Smooth muscle cell (in vitro differentiated cells): ENCODE measurements at regions not wholly inside any gene's neighbourhood (a gene's known extent, or its start where the extent isn't known, plus 50 kb on each side); places are given as distances from the start of the nearest gene placed in this dataset.

Source experiments
- DNase-seq: peaks from one replicate; lab custom pipeline; 2025; ENCODE audit not compliant: unreplicated experiment; lab: John Stamatoyannopoulos, UW
- H2AFZ ChIP-seq: fragments of 200-600 bp; sonication (generic); 2 replicates; pipeline ENCODE4 v1.6.0; 2016; ENCODE audit warnings: antibody characterized with exemption, low read depth, mild to moderate bottlenecking
- H3F3A ChIP-seq: fragments of 200-600 bp; sonication (generic); 2 replicates; pipeline ENCODE4 v1.6.0; 2017; ENCODE audit warnings: antibody characterized with exemption, low read depth
- H3K27ac ChIP-seq: fragments of 200-600 bp; sonication (generic); 2 replicates; pipeline ENCODE4 v1.5.1; 2016; ENCODE audit warnings: low read depth, mild to moderate bottlenecking
- H3K27me3 ChIP-seq: fragments of 200-600 bp; sonication (generic); 2 replicates; pipeline ENCODE4 v1.6.1; 2016; ENCODE audit warnings: low read depth, mild to moderate bottlenecking
- H3K36me3 ChIP-seq: fragments of 200-600 bp; sonication (generic); 2 replicates; pipeline ENCODE4 v1.5.1; 2016; ENCODE audit warnings: low read depth
- H3K4me1 ChIP-seq: fragments of 200-600 bp; sonication (generic); 2 replicates; pipeline ENCODE4 v1.5.1; 2016; ENCODE audit warnings: low read depth
- H3K4me2 ChIP-seq: fragments of 200-600 bp; sonication (generic); 2 replicates; pipeline ENCODE4 v1.6.0; 2016; ENCODE audit warnings: mild to moderate bottlenecking
- H3K4me3 ChIP-seq: fragments of 200-600 bp; sonication (generic); 2 replicates; pipeline ENCODE4 v1.5.1; 2016; ENCODE audit warnings: mild to moderate bottlenecking
- H3K79me2 ChIP-seq: fragments of 200-600 bp; sonication (generic); 2 replicates; pipeline ENCODE4 v1.6.0; 2016; ENCODE audit warnings: low read depth, mild to moderate bottlenecking
- H3K9ac ChIP-seq: fragments of 200-600 bp; sonication (generic); 2 replicates; pipeline ENCODE4 v1.6.0; 2016; ENCODE audit warnings: low read depth
- H3K9me3 ChIP-seq: fragments of 200-600 bp; sonication (generic); replicated peaks from 2 replicates; pipeline ENCODE4 v1.5.1; 2016; ENCODE audit warnings: low read depth
- H4K20me1 ChIP-seq: fragments of 200-600 bp; sonication (generic); 2 replicates; pipeline ENCODE4 v1.6.0; 2016; ENCODE audit warnings: low read depth
- WGBS: methylation state at CpG from one replicate; pipeline ENCODE4 v1.1.7; 2016; ENCODE audit warnings: low lambda C conversion rate; 5-methylcytosine and 5-hydroxymethylcytosine counted together
- TF ChIP-seq, protein P1 (sequence below): fragments of 200-600 bp; sonication (generic); IDR thresholded peaks from 2 replicates; pipeline ENCODE4 v1.5.1; 2017; ENCODE audit warnings: borderline replicate concordance, mild to moderate bottlenecking, antibody characterized with exemption; ENCODE audit not compliant: insufficient read depth, poor library complexity, severe bottlenecking

DNA sequence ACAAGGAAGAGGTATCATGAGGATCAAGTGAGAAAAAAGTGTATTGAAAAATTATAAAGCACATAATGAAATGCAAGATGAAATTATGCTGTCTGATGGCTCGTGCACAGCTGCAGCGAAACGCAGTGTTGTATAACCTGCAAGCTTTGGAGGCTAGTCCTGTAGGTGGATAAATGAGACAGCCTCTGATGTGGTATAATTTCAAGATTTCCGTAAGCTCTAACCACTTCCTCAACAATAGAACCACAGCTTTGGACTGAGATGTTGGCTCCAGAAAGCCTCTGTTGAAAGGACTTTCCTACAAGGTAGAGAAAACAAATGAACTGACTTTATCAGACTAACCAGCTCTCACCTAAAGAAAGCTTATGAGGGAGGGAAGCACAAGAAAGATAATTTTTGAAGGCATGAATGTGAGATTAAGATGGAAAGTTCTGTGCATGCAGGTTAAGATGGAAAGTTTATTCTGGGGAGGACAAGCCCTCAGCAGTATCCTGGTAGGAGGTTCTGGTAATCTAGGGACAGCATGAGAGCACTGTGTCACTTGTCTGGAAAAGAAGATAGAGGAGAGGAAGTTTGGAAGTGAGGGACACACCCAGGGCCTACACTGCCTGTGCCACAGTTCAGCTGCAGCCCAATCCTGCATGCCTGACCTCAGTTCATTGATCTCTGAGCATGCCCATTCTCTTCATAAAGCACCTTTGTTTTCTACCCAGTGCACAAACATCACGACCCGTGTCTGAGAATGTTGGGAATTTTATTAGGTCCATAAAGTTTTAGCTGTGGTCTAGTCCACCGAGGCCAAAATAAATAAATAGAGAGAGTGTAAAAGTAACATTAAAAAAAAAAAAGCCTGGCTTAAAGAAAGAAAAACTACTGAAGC, 161.5 kb upstream of the SFRP2 start:
- no peak overlapping the region for H3K4me3 ChIP-seq
- no peak for DNase-seq
- no peaks in the 10 kb centered on the region for H3F3A ChIP-seq
- WGBS = 67% methylated on average over 7 of the region's 7 CpGs
- no peaks in the 10 kb centered on the region for H3K79me2 ChIP-seq
- H3K27ac ChIP-seq = no peak overlapping the region
- no peaks in the 10 kb centered on the region for H3K36me3 ChIP-seq
- peaks cover 3% of the 10 kb centered on the region for H3K27me3 ChIP-seq
- no peak overlapping the region for H2AFZ ChIP-seq
- H3K9me3 ChIP-seq = no peaks in the 10 kb centered on the region
- TF ChIP-seq, protein P1, sequence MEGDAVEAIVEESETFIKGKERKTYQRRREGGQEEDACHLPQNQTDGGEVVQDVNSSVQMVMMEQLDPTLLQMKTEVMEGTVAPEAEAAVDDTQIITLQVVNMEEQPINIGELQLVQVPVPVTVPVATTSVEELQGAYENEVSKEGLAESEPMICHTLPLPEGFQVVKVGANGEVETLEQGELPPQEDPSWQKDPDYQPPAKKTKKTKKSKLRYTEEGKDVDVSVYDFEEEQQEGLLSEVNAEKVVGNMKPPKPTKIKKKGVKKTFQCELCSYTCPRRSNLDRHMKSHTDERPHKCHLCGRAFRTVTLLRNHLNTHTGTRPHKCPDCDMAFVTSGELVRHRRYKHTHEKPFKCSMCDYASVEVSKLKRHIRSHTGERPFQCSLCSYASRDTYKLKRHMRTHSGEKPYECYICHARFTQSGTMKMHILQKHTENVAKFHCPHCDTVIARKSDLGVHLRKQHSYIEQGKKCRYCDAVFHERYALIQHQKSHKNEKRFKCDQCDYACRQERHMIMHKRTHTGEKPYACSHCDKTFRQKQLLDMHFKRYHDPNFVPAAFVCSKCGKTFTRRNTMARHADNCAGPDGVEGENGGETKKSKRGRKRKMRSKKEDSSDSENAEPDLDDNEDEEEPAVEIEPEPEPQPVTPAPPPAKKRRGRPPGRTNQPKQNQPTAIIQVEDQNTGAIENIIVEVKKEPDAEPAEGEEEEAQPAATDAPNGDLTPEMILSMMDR = no peak
- H4K20me1 ChIP-seq = no peaks in the 10 kb centered on the region
- H3K9ac ChIP-seq = no peak overlapping the region
- H3K4me1 ChIP-seq = no peaks in the 10 kb centered on the region
- no peak overlapping the region for H3K4me2 ChIP-seq

DNA sequence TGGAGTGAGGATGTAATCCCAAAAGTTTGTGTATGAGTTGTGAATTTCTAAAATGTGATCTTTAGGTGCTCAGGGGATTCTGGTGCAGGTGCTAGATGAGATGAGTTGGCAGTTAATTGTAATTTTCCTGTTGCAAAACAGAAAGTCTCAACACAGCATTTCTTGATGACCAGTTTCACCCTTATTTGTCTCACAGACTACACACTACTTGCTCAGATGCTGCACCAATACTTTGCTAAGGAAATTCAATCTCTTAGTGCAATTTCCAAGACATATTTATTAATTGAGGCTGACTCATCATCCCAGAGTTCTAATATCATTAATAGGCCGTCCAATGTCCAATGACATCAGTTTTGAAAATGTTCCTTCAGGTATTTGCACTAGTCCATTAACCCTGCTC, 159.2 kb upstream of the SFRP2 start:
- Histone ChIP-seq H3F3A (no peaks in the 10 kb centered on the region), H3K9me3 (no peaks in the 10 kb centered on the region), H3K27me3 (no peaks in the 10 kb centered on the region), H3K79me2 (no peaks in the 10 kb centered on the region), H3K4me1 (no peaks in the 10 kb centered on the region), H3K9ac (no peak overlapping the region), H3K36me3 (no peaks in the 10 kb centered on the region), H3K27ac (no peak overlapping the region), H2AFZ (no peak overlapping the region), H4K20me1 (no peaks in the 10 kb centered on the region), H3K4me3 (no peak overlapping the region), H3K4me2 (no peak overlapping the region)
- 70% methylated on average over 1 of the region's 1 CpG for WGBS
- TF ChIP-seq, protein P1 = no peak
- no peak for DNase-seq

DNA sequence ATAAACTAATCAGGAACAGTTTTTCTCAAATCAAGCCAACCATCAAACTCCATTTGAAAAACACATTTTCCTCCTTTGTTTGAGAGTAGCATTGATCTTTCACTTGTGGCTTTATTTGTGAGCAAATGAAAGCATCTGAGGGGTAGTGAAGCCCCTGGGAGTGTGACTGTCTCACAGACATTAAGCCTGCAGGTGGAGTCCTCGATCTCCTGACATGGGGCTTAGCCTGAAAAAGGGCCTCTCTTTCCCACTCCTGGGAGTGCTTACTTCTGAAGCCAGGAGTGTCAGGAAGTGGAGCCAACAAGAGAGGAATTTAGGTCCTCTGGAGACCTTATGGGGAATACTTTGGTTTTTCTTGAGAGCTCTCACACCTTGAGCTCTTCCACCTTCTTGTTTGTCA, 158.2 kb upstream of the SFRP2 start:
- 83% methylated on average over 1 of the region's 1 CpG for WGBS
- no peaks in the 10 kb centered on the region for H4K20me1 ChIP-seq
- no peaks in the 10 kb centered on the region for H3F3A ChIP-seq
- no peak for DNase-seq
- peaks cover 2% of the 10 kb centered on the region for H3K27me3 ChIP-seq
- H2AFZ ChIP-seq = no peak overlapping the region
- no peaks in the 10 kb centered on the region for H3K4me1 ChIP-seq
- no peaks in the 10 kb centered on the region for H3K79me2 ChIP-seq
- no peak overlapping the region for H3K27ac ChIP-seq
- no peak overlapping the region for H3K4me2 ChIP-seq
- H3K9me3 ChIP-seq = no peaks in the 10 kb centered on the region
- no peaks in the 10 kb centered on the region for H3K36me3 ChIP-seq
- no peak overlapping the region for H3K9ac ChIP-seq
- H3K4me3 ChIP-seq = no peak overlapping the region
- TF ChIP-seq, protein P1 = no peak

DNA sequence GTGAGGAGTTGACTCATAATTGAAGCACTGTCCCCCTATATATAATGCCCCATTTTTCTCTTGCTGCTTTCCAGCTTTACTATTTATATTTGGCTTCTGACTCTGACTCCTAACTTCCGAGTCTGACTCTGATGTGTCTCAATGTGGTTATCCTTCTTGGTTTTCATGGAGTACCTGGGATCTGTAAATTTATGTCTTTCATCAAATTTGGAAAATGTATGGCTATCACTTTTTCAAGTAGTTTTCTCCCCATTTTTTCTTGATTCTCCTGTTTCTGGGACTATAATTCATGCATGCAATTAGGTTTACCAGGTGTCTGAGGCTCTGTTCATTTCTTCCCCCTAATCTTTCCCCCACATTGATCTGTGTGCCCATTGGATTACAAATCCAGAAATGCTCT, 156.8 kb upstream of the SFRP2 start:
- DNase-seq = no peak
- WGBS = 83% methylated on average over 1 of the region's 1 CpG
- no peaks in the 10 kb centered on the region for H4K20me1 ChIP-seq

More for the DNA sequence above, 156.8 kb upstream of the SFRP2 start:
- TF ChIP-seq, protein P1 = no peak
- no peaks in the 10 kb centered on the region for H3K9me3 ChIP-seq
- no peak overlapping the region for H3K4me2 ChIP-seq
- no peak overlapping the region for H3K9ac ChIP-seq
- H2AFZ ChIP-seq = no peak overlapping the region
- no peak overlapping the region for H3K27ac ChIP-seq
- H3K36me3 ChIP-seq = no peaks in the 10 kb centered on the region
- no peak overlapping the region for H3K4me3 ChIP-seq
- H3K4me1 ChIP-seq = no peaks in the 10 kb centered on the region
- H3K79me2 ChIP-seq = no peaks in the 10 kb centered on the region
- H3K27me3 ChIP-seq = peaks cover 16% of the 10 kb centered on the region
- H3F3A ChIP-seq = no peaks in the 10 kb centered on the region
